Activated B cell treated with CpG ODN at 0.5 μM for 24 hours (primary cell): ENCODE measurements at regions not wholly inside any gene's neighbourhood (a gene's known extent, or its start where the extent isn't known, plus 50 kb on each side); places are given as distances from the start of the nearest gene placed in this dataset.

ENCODE experiments used
- ATAC-seq: fragments of 200-7000 bp; cut with Tn5 transposase; one replicate; pipeline ENCODE4 v1.10.0; 2021; ENCODE audit warnings: low read depth, mild to moderate bottlenecking, moderate library complexity
- CTCF ChIA-PET: fragments of 350-600 bp; sonication (Branson Sonifier 250); formaldehyde crosslinking; loops from one replicate; lab custom pipeline; 2021; ENCODE audit warnings: antibody characterized with exemption; lab: Charles Lee
- POLR2A ChIA-PET: fragments of 350-600 bp; sonication (Branson Sonifier 250); formaldehyde crosslinking; loops from one replicate; lab custom pipeline; 2021; ENCODE audit warnings: antibody characterized with exemption; lab: Charles Lee
- DNase-seq: peaks from one replicate; pipeline ENCODE4 v3.0.0; 2022
- H3K27ac Mint-ChIP-seq: one replicate; pipeline ENCODE4 v1.8.0; 2020; ENCODE audit warnings: mixed read lengths
- H3K27me3 Mint-ChIP-seq: one replicate; pipeline ENCODE4 v1.8.0; 2021; ENCODE audit warnings: mixed read lengths
- H3K36me3 Mint-ChIP-seq: one replicate; pipeline ENCODE4 v1.8.0; 2021; ENCODE audit warnings: low read depth, mixed read lengths
- H3K4me1 Mint-ChIP-seq: one replicate; pipeline ENCODE4 v1.8.0; 2021; ENCODE audit warnings: mixed read lengths
- H3K4me3 Mint-ChIP-seq: one replicate; pipeline ENCODE4 v1.8.0; 2020; ENCODE audit warnings: mild to moderate bottlenecking, mixed read lengths
- H3K9me3 Mint-ChIP-seq: one replicate; pipeline ENCODE4 v1.8.0; 2020; ENCODE audit warnings: mixed read lengths
- intact Hi-C: fragments of 100-400 bp; cut with micrococcal nuclease; formaldehyde crosslinking; loops from one replicate; pipeline ENCODE4 v1.15.1; 2024
- TF ChIP-seq, protein P1 (sequence below): fragments of 200-600 bp; IDR thresholded peaks from one replicate; pipeline ENCODE4 v1.8.0; 2022; ENCODE audit warnings: antibody characterized with exemption, mild to moderate bottlenecking

DNA sequence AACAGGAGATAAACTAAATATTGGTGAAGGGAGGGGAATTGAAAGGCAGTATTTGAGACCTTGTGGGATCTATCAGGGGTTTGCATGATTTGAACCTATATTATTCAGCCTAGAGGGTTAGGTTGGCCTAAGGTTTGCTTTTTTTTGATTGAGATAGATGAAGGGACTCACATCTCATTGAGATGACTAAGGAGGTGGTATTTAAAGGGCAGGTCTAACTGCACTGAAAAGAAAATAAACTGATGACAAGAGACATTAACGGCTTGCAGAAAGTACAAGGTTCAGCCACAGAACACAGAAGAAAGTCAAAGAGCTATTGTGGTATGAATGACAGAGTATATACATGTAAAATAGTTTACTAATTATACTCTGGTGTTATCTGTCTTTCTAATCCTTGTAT, 412.7 kb downstream of the CDH10 start:
- Mint-ChIP-seq H3K4me3 (no peak overlapping the region), H3K27ac (no peak overlapping the region), H3K4me1 (no peaks in the 10 kb centered on the region), H3K36me3 (no peaks in the 10 kb centered on the region), H3K9me3 (no peaks in the 10 kb centered on the region), H3K27me3 (no peaks in the 10 kb centered on the region)
- CTCF ChIA-PET, result no interaction called here
- DNase-seq, result no peak
- intact Hi-C loops, result no loop called here
- no peak for ATAC-seq
- TF ChIP-seq, protein P1, sequence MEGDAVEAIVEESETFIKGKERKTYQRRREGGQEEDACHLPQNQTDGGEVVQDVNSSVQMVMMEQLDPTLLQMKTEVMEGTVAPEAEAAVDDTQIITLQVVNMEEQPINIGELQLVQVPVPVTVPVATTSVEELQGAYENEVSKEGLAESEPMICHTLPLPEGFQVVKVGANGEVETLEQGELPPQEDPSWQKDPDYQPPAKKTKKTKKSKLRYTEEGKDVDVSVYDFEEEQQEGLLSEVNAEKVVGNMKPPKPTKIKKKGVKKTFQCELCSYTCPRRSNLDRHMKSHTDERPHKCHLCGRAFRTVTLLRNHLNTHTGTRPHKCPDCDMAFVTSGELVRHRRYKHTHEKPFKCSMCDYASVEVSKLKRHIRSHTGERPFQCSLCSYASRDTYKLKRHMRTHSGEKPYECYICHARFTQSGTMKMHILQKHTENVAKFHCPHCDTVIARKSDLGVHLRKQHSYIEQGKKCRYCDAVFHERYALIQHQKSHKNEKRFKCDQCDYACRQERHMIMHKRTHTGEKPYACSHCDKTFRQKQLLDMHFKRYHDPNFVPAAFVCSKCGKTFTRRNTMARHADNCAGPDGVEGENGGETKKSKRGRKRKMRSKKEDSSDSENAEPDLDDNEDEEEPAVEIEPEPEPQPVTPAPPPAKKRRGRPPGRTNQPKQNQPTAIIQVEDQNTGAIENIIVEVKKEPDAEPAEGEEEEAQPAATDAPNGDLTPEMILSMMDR, result no peak
- POLR2A ChIA-PET, result no interaction called here

DNA sequence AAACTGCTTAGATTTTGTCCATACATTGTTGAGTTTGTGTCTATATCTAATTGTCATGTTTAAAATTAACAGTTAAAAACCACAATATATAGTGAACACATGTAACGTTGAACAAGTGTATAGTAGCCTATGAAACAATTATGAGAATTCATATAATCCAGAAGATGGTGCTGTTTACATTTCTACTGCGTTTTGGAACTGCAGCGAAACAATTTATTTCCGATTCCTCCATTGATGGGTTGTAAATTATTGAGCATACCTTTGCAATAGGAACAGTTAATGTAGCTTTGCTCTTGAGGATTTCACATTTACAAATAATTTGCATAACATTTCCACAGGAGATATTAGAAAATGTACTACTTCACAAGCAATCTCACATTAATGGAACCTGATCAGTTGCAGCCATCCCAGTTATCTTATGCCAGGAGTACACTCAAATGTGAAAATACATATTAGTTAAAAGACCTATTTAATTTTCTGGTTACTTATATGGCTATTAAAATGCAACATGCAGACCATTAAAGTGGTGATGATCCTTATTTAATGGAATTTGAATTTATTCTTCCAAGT, 411.8 kb downstream of the CDH10 start:
- no peaks in the 10 kb centered on the region for H3K9me3 Mint-ChIP-seq
- POLR2A ChIA-PET, result no interaction called here
- CTCF ChIA-PET, result no interaction called here

DNA sequence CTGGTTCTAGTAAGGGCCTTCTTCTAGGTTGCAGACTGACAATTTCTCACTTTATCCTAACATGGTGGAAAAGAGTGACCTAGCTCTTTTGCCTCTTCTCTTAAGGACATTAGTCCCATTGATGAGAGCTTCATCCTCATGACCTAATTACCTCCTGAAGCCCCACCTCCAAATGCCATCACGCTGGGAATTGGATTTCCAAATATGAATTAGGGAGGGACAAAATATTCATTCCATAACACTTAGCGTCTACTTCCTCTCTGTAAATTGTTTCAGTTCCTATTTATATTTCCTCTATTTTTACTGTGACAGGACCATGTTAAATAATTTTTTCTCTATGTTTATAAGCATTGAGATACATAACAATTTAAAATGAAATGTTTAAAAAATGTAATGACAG, 408.8 kb downstream of the CDH10 start:
- H3K4me3 Mint-ChIP-seq, result no peak overlapping the region
- TF ChIP-seq, protein P1, result no peak
- H3K9me3 Mint-ChIP-seq, result peaks cover 1% of the 10 kb centered on the region
- H3K27ac Mint-ChIP-seq, result no peak overlapping the region
- ChIA-PET CTCF (no interaction called here), POLR2A (no interaction called here)
- H3K36me3 Mint-ChIP-seq, result no peaks in the 10 kb centered on the region
- ATAC-seq, result no peak
- intact Hi-C loops, result no loop called here
- no peak for DNase-seq
- H3K4me1 Mint-ChIP-seq, result no peaks in the 10 kb centered on the region
- no peaks in the 10 kb centered on the region for H3K27me3 Mint-ChIP-seq

More for the DNA sequence above, 411.8 kb downstream of the CDH10 start:
- no peak for DNase-seq
- no peaks in the 10 kb centered on the region for H3K36me3 Mint-ChIP-seq
- no peak for ATAC-seq
- H3K4me1 Mint-ChIP-seq, result no peaks in the 10 kb centered on the region
- no peaks in the 10 kb centered on the region for H3K27me3 Mint-ChIP-seq
- no peak overlapping the region for H3K4me3 Mint-ChIP-seq
- H3K27ac Mint-ChIP-seq, result no peak overlapping the region
- intact Hi-C loops, result no loop called here
- TF ChIP-seq, protein P1, result no peak

DNA sequence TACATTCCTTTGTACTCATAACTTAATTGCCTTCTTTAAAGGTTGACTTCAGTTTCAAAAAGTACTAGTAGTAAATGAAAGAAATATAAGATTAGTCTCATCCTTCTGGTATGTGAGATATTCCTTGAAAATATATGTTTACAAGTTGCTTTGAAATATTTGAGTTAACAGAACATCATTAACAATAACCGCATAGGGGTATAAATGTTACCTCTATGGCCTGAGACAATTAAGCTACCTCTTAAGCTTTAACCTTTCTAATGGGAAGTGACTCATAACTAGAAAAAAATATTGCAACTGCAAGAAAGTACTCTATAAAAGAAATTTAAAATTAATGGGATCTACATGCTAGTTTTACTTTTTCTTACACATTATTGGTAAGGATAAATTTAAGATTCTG, 399.0 kb downstream of the CDH10 start:
- no peaks in the 10 kb centered on the region for H3K27me3 Mint-ChIP-seq
- H3K27ac Mint-ChIP-seq, result no peak overlapping the region
- H3K9me3 Mint-ChIP-seq, result peaks cover 2% of the 10 kb centered on the region
- ATAC-seq, result no peak
- no peak overlapping the region for H3K4me3 Mint-ChIP-seq
- intact Hi-C loops, result no loop called here
- ChIA-PET CTCF (no interaction called here), POLR2A (no interaction called here)
- no peaks in the 10 kb centered on the region for H3K4me1 Mint-ChIP-seq
- TF ChIP-seq, protein P1, result no peak
- no peak for DNase-seq
- H3K36me3 Mint-ChIP-seq, result no peaks in the 10 kb centered on the region

DNA sequence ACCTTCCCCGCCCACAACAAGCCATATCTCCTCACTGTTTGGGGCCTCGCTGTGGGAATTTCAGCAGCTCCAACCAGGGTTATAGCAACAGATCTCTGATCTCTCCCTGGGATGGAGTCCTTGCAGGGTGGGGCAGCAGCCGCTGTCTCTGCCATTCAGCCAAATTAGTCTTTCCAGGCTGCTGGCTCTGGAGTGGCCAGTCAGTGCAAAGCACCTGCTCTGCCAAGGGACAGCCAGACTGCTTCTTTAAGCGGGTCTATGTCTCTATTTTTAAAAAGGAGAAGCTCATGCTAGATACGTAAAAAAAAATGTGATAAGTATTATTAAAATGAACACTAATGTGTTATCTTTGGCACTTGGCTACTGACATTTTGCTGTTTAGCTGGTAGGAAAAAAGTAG, 380.2 kb downstream of the CDH10 start:
- no peaks in the 10 kb centered on the region for H3K4me1 Mint-ChIP-seq
- no peaks in the 10 kb centered on the region for H3K36me3 Mint-ChIP-seq
- CTCF ChIA-PET, result no interaction called here
- H3K27me3 Mint-ChIP-seq, result no peaks in the 10 kb centered on the region
- intact Hi-C loops, result no loop called here
- POLR2A ChIA-PET, result no interaction called here
- H3K4me3 Mint-ChIP-seq, result no peak overlapping the region
- no peak overlapping the region for H3K27ac Mint-ChIP-seq
- DNase-seq (no peak), ATAC-seq (no peak)
- peaks cover under 1% of the 10 kb centered on the region for H3K9me3 Mint-ChIP-seq
- TF ChIP-seq, protein P1, result no peak
